A673 (cell line): ENCODE measurements at regions not wholly inside any gene's neighbourhood (a gene's known extent, or its start where the extent isn't known, plus 50 kb on each side); places are given as distances from the start of the nearest gene placed in this dataset.

Experiments
- BruUV-seq: library from RNA; stranded (reverse); fragments of 400-500 nt; replicated peaks from 2 replicates; lab custom pipeline; 2021; lab: Mats Ljungman, UMichigan
- CTCF ChIA-PET: fragments of 300-600 bp; sonication (Branson Sonifier 250); formaldehyde crosslinking; loops from one replicate; lab custom pipeline; 2022; ENCODE audit warnings: antibody characterized with exemption; lab: Charles Lee
- POLR2A ChIA-PET: fragments of 300-600 bp; sonication (Branson Sonifier 250); formaldehyde crosslinking; loops from one replicate; lab custom pipeline; 2022; ENCODE audit warnings: antibody characterized with exemption; ENCODE audit not compliant: low non-redundant PET; lab: Charles Lee
- DNase-seq: peaks from one replicate; pipeline ENCODE4 v3.0.0-alpha.2; 2015; ENCODE audit warnings: low spot score
- H3K27ac ChIP-seq: fragments of 200-600 bp; sonication (generic); 2 replicates; pipeline ENCODE4 v1.5.1; 2016; ENCODE audit warnings: mixed run types, low read depth, mild to moderate bottlenecking, mixed read lengths, antibody characterized with exemption, low read length; ENCODE audit not compliant: poor library complexity, severe bottlenecking
- H3K27me3 ChIP-seq: fragments of 200-600 bp; sonication (generic); replicated peaks from 2 replicates; pipeline ENCODE4 v1.6.1; 2017; ENCODE audit warnings: mixed run types, low read depth, mild to moderate bottlenecking, mixed read lengths, antibody characterized with exemption, low read length; ENCODE audit not compliant: insufficient read depth, poor library complexity
- H3K36me3 ChIP-seq: fragments of 200-600 bp; sonication (generic); 2 replicates; pipeline ENCODE4 v1.6.1; 2016; ENCODE audit warnings: mixed run types, mild to moderate bottlenecking, mixed read lengths, antibody characterized with exemption, low read length; ENCODE audit not compliant: insufficient read depth, poor library complexity, severe bottlenecking
- H3K4me1 ChIP-seq: fragments of 200-600 bp; sonication (generic); 2 replicates; pipeline ENCODE4 v1.6.1; 2017; ENCODE audit warnings: mixed run types, mild to moderate bottlenecking, mixed read lengths, antibody characterized with exemption, low read length; ENCODE audit not compliant: insufficient read depth, poor library complexity, severe bottlenecking
- H3K4me3 ChIP-seq: fragments of 200-600 bp; sonication (generic); 2 replicates; pipeline ENCODE4 v1.5.1; 2016; ENCODE audit warnings: low read depth, mixed run types, mild to moderate bottlenecking, mixed read lengths, low read length; ENCODE audit not compliant: poor library complexity, severe bottlenecking
- H3K9me3 ChIP-seq: fragments of 200-600 bp; sonication (generic); 2 replicates; pipeline ENCODE4 v1.6.1; 2016; ENCODE audit warnings: mixed run types, low read depth, mild to moderate bottlenecking, mixed read lengths, antibody characterized with exemption, low read length; ENCODE audit not compliant: poor library complexity, severe bottlenecking
- CTCF ChIP-seq: fragments of 300-800, 200-600 bp; sonication (generic); conservative IDR thresholded peaks from 2 replicates; pipeline ENCODE4 v1.5.1; 2017; ENCODE audit warnings: low read depth, mild to moderate bottlenecking, antibody characterized with exemption, low read length, moderate library complexity, mixed read lengths
- EZH2 ChIP-seq: fragments of 200-600 bp; sonication (generic); IDR thresholded peaks from 2 replicates; pipeline ENCODE4 v1.6.1; 2017; ENCODE audit warnings: borderline replicate concordance, low read depth, mild to moderate bottlenecking, mixed read lengths, antibody characterized with exemption, low read length; ENCODE audit not compliant: poor library complexity, severe bottlenecking
- intact Hi-C: fragments of 100-400 bp; cut with micrococcal nuclease; formaldehyde crosslinking; loops from one replicate; pipeline ENCODE4 v1.10.0; 2022; ENCODE audit not compliant: unreplicated experiment

- no peaks in the 10 kb centered on the region for H3K36me3 ChIP-seq
- no peak for TF ChIP-seq EZH2
- intact Hi-C loops: no loop called here
- no peaks in the 10 kb centered on the region for H3K27me3 ChIP-seq
- DNase-seq: no peak
- no TSS peak for BruUV-seq
- no peaks in the 10 kb centered on the region for H3K4me1 ChIP-seq
- ChIA-PET CTCF (no interaction called here), POLR2A (no interaction called here)
- no peak overlapping the region for H3K4me3 ChIP-seq
- H3K27ac ChIP-seq: no peak overlapping the region
- peaks cover 24% of the 10 kb centered on the region for H3K9me3 ChIP-seq
Measured at GRCh38 chr4:148634476-148634875, 192.3 kb upstream of the NR3C2 start.

- ChIA-PET POLR2A (no interaction called here), CTCF (no interaction called here)
- H3K4me3 ChIP-seq: no peak overlapping the region
- intact Hi-C loops: no loop called here
- no peak overlapping the region for H3K27ac ChIP-seq
- H3K9me3 ChIP-seq: peaks cover 18% of the 10 kb centered on the region
- TF ChIP-seq EZH2 (no peak), CTCF (no peak)
- H3K36me3 ChIP-seq: no peaks in the 10 kb centered on the region
- no peaks in the 10 kb centered on the region for H3K4me1 ChIP-seq
- H3K27me3 ChIP-seq: no peaks in the 10 kb centered on the region
- no TSS peak for BruUV-seq
- no peak for DNase-seq
Measured at GRCh38 chr4:148633720-148634119, 191.5 kb upstream of the NR3C2 start.

DNA sequence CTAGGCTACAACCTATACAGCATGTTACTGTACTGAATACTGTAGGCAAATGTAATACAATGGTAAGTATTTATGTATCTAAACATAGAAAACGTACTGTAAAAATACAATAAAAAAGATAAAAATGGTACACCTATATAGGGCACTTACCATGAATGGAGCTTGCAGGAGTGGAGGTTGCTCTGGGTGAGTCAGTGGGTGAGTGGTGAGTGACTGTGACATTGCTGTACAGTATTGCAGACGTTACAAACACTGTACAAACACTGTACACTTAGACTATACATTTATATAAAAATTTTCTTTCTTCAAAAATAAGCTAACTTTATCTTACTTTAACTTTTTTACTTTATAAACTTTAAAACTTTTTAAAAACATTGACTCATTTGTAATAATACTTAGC, 190.3 kb upstream of the NR3C2 start:
- Histone ChIP-seq H3K36me3 (no peaks in the 10 kb centered on the region), H3K27ac (no peak overlapping the region), H3K4me3 (no peak overlapping the region), H3K27me3 (no peaks in the 10 kb centered on the region), H3K9me3 (peaks cover 5% of the 10 kb centered on the region), H3K4me1 (no peaks in the 10 kb centered on the region)
- intact Hi-C loops: no loop called here
- no peak for DNase-seq
- ChIA-PET CTCF (no interaction called here), POLR2A (no interaction called here)
- BruUV-seq: no TSS peak
- TF ChIP-seq CTCF (no peak), EZH2 (no peak)

GRCh38 chr4:148630051-148630450, 187.8 kb upstream of the NR3C2 start:
- TF ChIP-seq CTCF (no peak), EZH2 (no peak)
- no peak for DNase-seq
- intact Hi-C loops: no loop called here
- CTCF ChIA-PET: no interaction called here
- Histone ChIP-seq H3K4me3 (no peak overlapping the region), H3K36me3 (no peaks in the 10 kb centered on the region), H3K4me1 (no peaks in the 10 kb centered on the region), H3K27me3 (no peaks in the 10 kb centered on the region), H3K27ac (no peak overlapping the region), H3K9me3 (no peaks in the 10 kb centered on the region)
- no TSS peak for BruUV-seq
- POLR2A ChIA-PET: no interaction called here
